Activated T-helper 1 cell treated with anti-CD3 and anti-CD28 coated beads, Interleukin-12 subunit alpha, Interleukin-12 subunit beta, Interleukin-2, Interleukin-4 antibody, amounts not matched to agents 30 ng/mL and 10 ng/mL and 1 ng/mL, durations not matched to agents 14 hours and 24 hours and 36 hours (primary cell): ENCODE measurements at regions not wholly inside any gene's neighbourhood (a gene's known extent, or its start where the extent isn't known, plus 50 kb on each side); places are given as distances from the start of the nearest gene placed in this dataset.
"Not testable (repeated sequence)": the region's sequence is repeated elsewhere in the genome, so short reads cannot be mapped to it uniquely, and the experiment has no call there.

Experiments used
- DNase-seq: peaks from one replicate; pipeline ENCODE4 v3.0.0; 2021; ENCODE audit warnings: low spot score
- H3K27ac Mint-ChIP-seq: one replicate; pipeline ENCODE4 v1.8.0; 2021; ENCODE audit warnings: mild to moderate bottlenecking, mixed read lengths
- H3K27me3 Mint-ChIP-seq: one replicate; pipeline ENCODE4 v1.8.0; 2022; ENCODE audit warnings: mild to moderate bottlenecking, moderate library complexity, mixed read lengths; ENCODE audit not compliant: insufficient read depth
- H3K36me3 Mint-ChIP-seq: one replicate; pipeline ENCODE4 v1.8.0; 2021; ENCODE audit warnings: low read depth, mixed read lengths
- H3K4me1 Mint-ChIP-seq: one replicate; pipeline ENCODE4 v1.8.0; 2021; ENCODE audit warnings: low read depth, mixed read lengths
- H3K4me3 Mint-ChIP-seq: one replicate; pipeline ENCODE4 v1.8.0; 2021; ENCODE audit warnings: mild to moderate bottlenecking, moderate library complexity, mixed read lengths
- H3K9me3 Mint-ChIP-seq: one replicate; pipeline ENCODE4 v1.8.0; 2021; ENCODE audit warnings: mixed read lengths
- intact Hi-C: fragments of 100-400 bp; cut with micrococcal nuclease; formaldehyde crosslinking; loops from one replicate; pipeline ENCODE4 v1.15.1; 2024

- Mint-ChIP-seq H3K4me3 (no peak overlapping the region), H3K27me3 (no peaks in the 10 kb centered on the region), H3K27ac (no peak overlapping the region), H3K9me3 (peaks cover 7% of the 10 kb centered on the region), H3K4me1 (no peaks in the 10 kb centered on the region), H3K36me3 (no peaks in the 10 kb centered on the region)
- intact Hi-C loops, result no loop called here
- DNase-seq, result no peak
Measured at GRCh38 chr1:95903060-95903459, 669.0 kb downstream of the RWDD3 start.

- DNase-seq, result no peak
Measured at GRCh38 chr1:95905818-95906395, 671.9 kb downstream of the RWDD3 start.

GRCh38 chr1:95911739-95912138 is 677.7 kb downstream of the RWDD3 start:
- H3K36me3 Mint-ChIP-seq, H3K27ac Mint-ChIP-seq, H3K4me1 Mint-ChIP-seq, DNase-seq, intact Hi-C loops, H3K27me3 Mint-ChIP-seq, H3K4me3 Mint-ChIP-seq: not testable (repeated sequence)
- H3K9me3 Mint-ChIP-seq, result peaks cover 28% of the 10 kb centered on the region

More at GRCh38 chr1:95905818-95906395, 671.9 kb downstream of the RWDD3 start:
- Mint-ChIP-seq H3K36me3 (no peaks in the 10 kb centered on the region), H3K27me3 (no peaks in the 10 kb centered on the region), H3K27ac (no peak overlapping the region), H3K9me3 (peaks cover 9% of the 10 kb centered on the region), H3K4me1 (no peaks in the 10 kb centered on the region), H3K4me3 (no peak overlapping the region)
- intact Hi-C loops, result no loop called here

GRCh38 chr1:95916616-95917015 is 682.6 kb downstream of the RWDD3 start:
- Mint-ChIP-seq H3K4me3 (no peak overlapping the region), H3K9me3 (peaks cover 17% of the 10 kb centered on the region), H3K27me3 (no peaks in the 10 kb centered on the region), H3K27ac (no peak overlapping the region), H3K36me3 (no peaks in the 10 kb centered on the region), H3K4me1 (no peaks in the 10 kb centered on the region)
- intact Hi-C loops, result no loop called here
- DNase-seq, result no peak

- Mint-ChIP-seq H3K27ac (no peak overlapping the region), H3K27me3 (no peaks in the 10 kb centered on the region), H3K36me3 (no peaks in the 10 kb centered on the region), H3K9me3 (no peaks in the 10 kb centered on the region), H3K4me1 (no peaks in the 10 kb centered on the region), H3K4me3 (no peak overlapping the region)
- intact Hi-C loops, result no loop called here
- DNase-seq, result no peak
Measured at GRCh38 chr1:95924684-95925083, 690.7 kb downstream of the RWDD3 start.

- Mint-ChIP-seq H3K4me3 (no peak overlapping the region), H3K36me3 (no peaks in the 10 kb centered on the region), H3K27ac (no peak overlapping the region), H3K9me3 (no peaks in the 10 kb centered on the region), H3K27me3 (no peaks in the 10 kb centered on the region), H3K4me1 (no peaks in the 10 kb centered on the region)
- DNase-seq, result no peak
- intact Hi-C loops, result no loop called here
Measured at GRCh38 chr1:95926331-95926730, 692.3 kb downstream of the RWDD3 start.

GRCh38 chr1:95927061-95927460 is 693.1 kb downstream of the RWDD3 start:
- H3K4me3 Mint-ChIP-seq, result no peak overlapping the region
- intact Hi-C loops, result no loop called here
- no peaks in the 10 kb centered on the region for H3K4me1 Mint-ChIP-seq
- H3K36me3 Mint-ChIP-seq, result no peaks in the 10 kb centered on the region
- H3K27ac Mint-ChIP-seq, result no peak overlapping the region
- no peaks in the 10 kb centered on the region for H3K9me3 Mint-ChIP-seq
- no peak for DNase-seq
- H3K27me3 Mint-ChIP-seq, result no peaks in the 10 kb centered on the region

GRCh38 chr1:95935719-95936118 is 701.7 kb downstream of the RWDD3 start:
- intact Hi-C loops, result no loop called here
- Mint-ChIP-seq H3K4me1 (no peaks in the 10 kb centered on the region), H3K27ac (no peak overlapping the region), H3K36me3 (no peaks in the 10 kb centered on the region), H3K27me3 (no peaks in the 10 kb centered on the region), H3K4me3 (no peak overlapping the region), H3K9me3 (no peaks in the 10 kb centered on the region)
- no peak for DNase-seq

GRCh38 chr1:95941121-95941798 is 707.2 kb downstream of the RWDD3 start:
- no peaks in the 10 kb centered on the region for H3K4me1 Mint-ChIP-seq
- H3K4me3 Mint-ChIP-seq, result no peak overlapping the region
- DNase-seq, result no peak
- H3K27me3 Mint-ChIP-seq, result no peaks in the 10 kb centered on the region
- H3K36me3 Mint-ChIP-seq, result no peaks in the 10 kb centered on the region
- intact Hi-C loops, result no loop called here
- no peak overlapping the region for H3K27ac Mint-ChIP-seq
- no peaks in the 10 kb centered on the region for H3K9me3 Mint-ChIP-seq

GRCh38 chr1:95948023-95948422 is 714.0 kb downstream of the RWDD3 start:
- H3K36me3 Mint-ChIP-seq, result no peaks in the 10 kb centered on the region
- intact Hi-C loops, result no loop called here
- H3K9me3 Mint-ChIP-seq, result no peaks in the 10 kb centered on the region
- DNase-seq, result no peak
- no peak overlapping the region for H3K27ac Mint-ChIP-seq
- no peaks in the 10 kb centered on the region for H3K27me3 Mint-ChIP-seq
- no peak overlapping the region for H3K4me3 Mint-ChIP-seq
- no peaks in the 10 kb centered on the region for H3K4me1 Mint-ChIP-seq

GRCh38 chr1:95951371-95952102 is 717.5 kb downstream of the RWDD3 start:
- Mint-ChIP-seq H3K4me3 (no peak overlapping the region), H3K9me3 (peaks cover under 1% of the 10 kb centered on the region), H3K4me1 (no peaks in the 10 kb centered on the region)

GRCh38 chr1:95953015-95953414 is 719.0 kb downstream of the RWDD3 start:
- no peak overlapping the region for H3K27ac Mint-ChIP-seq
- peaks cover 3% of the 10 kb centered on the region for H3K9me3 Mint-ChIP-seq
- no peak overlapping the region for H3K4me3 Mint-ChIP-seq
- no peaks in the 10 kb centered on the region for H3K27me3 Mint-ChIP-seq
- DNase-seq, result no peak
- no peaks in the 10 kb centered on the region for H3K4me1 Mint-ChIP-seq
- no peaks in the 10 kb centered on the region for H3K36me3 Mint-ChIP-seq
- intact Hi-C loops, result no loop called here

More at GRCh38 chr1:95951371-95952102, 717.5 kb downstream of the RWDD3 start:
- intact Hi-C loops, result no loop called here
- Mint-ChIP-seq H3K27ac (no peak overlapping the region), H3K36me3 (no peaks in the 10 kb centered on the region), H3K27me3 (no peaks in the 10 kb centered on the region)
- DNase-seq, result no peak

GRCh38 chr1:95954585-95954984 is 720.6 kb downstream of the RWDD3 start:
- Mint-ChIP-seq H3K4me3 (no peak overlapping the region), H3K27ac (no peak overlapping the region)

More at GRCh38 chr1:95954585-95954984, 720.6 kb downstream of the RWDD3 start:
- no peaks in the 10 kb centered on the region for H3K27me3 Mint-ChIP-seq
- H3K36me3 Mint-ChIP-seq, result no peaks in the 10 kb centered on the region
- intact Hi-C loops, result no loop called here
- DNase-seq, result no peak
- H3K9me3 Mint-ChIP-seq, result peaks cover 3% of the 10 kb centered on the region
- no peaks in the 10 kb centered on the region for H3K4me1 Mint-ChIP-seq
